ENCODE measurements at regions not wholly inside any gene's neighbourhood (a gene's known extent, or its start where the extent isn't known, plus 50 kb on each side); places are given as distances from the start of the nearest gene placed in this dataset.

GRCh38 chr13:105016266-105016665 is 1519.2 kb downstream of the EFNB2 start:
- ATAC-seq (no peak), DNase-seq (no peak)
- intact Hi-C loops (cut with DNase I): no loop called here

GRCh38 chr13:105008604-105009003 is 1526.9 kb downstream of the EFNB2 start:
- intact Hi-C loops (cut with DNase I): no loop called here
- ATAC-seq (no peak), DNase-seq (no peak)

GRCh38 chr13:105007166-105007808 is 1528.2 kb downstream of the EFNB2 start:
- no peak for ATAC-seq
- DNase-seq: no peak
- intact Hi-C loops (cut with DNase I): no loop called here

GRCh38 chr13:104996022-104996421 is 1539.4 kb downstream of the EFNB2 start:
- intact Hi-C loops (cut with DNase I): no loop called here
- no peak for ATAC-seq
- no peak for DNase-seq

GRCh38 chr13:104993708-104994107 is 1541.8 kb downstream of the EFNB2 start:
- intact Hi-C loops (cut with DNase I): no loop called here
- no peak for ATAC-seq
- DNase-seq: no peak

GRCh38 chr13:104987621-104988020 is 1547.8 kb downstream of the EFNB2 start:
- intact Hi-C loops (cut with DNase I): no loop called here
- DNase-seq (no peak), ATAC-seq (no peak)

- peak; percentile 36 for DNase-seq
- intact Hi-C loops (cut with DNase I): no loop called here
- ATAC-seq: peak in 1 of 2 donors; percentile 68
These were observed 1551.1 kb downstream of the EFNB2 start for GRCh38 chr13:104984296-104984818.

- intact Hi-C loops (cut with DNase I): no loop called here
- ATAC-seq: no peak
- DNase-seq: no peak
These were observed 1551.9 kb downstream of the EFNB2 start for GRCh38 chr13:104983601-104984000.

- ATAC-seq: no peak
- DNase-seq: no peak
- intact Hi-C loops (cut with DNase I): no loop called here
These were observed 1554.9 kb downstream of the EFNB2 start for GRCh38 chr13:104980586-104980985.

- no peak for ATAC-seq
- no peak for DNase-seq
- intact Hi-C loops (cut with DNase I): no loop called here
These were observed 1556.0 kb downstream of the EFNB2 start for GRCh38 chr13:104979281-104980030.

- intact Hi-C loops (cut with DNase I): no loop called here
- no peak for ATAC-seq
- DNase-seq: no peak
These were observed 1558.5 kb downstream of the EFNB2 start for GRCh38 chr13:104976986-104977385.

- intact Hi-C loops (cut with DNase I): no loop called here
These were observed 1560.2 kb downstream of the EFNB2 start for GRCh38 chr13:104975272-104975671.

GRCh38 chr13:104968876-104969275 is 1566.6 kb downstream of the EFNB2 start:
- intact Hi-C loops (cut with DNase I): no loop called here
- DNase-seq (no peak), ATAC-seq (no peak)

More at GRCh38 chr13:104975272-104975671, 1560.2 kb downstream of the EFNB2 start:
- ATAC-seq (no peak), DNase-seq (no peak)

- ATAC-seq: no peak
- intact Hi-C loops (cut with DNase I): no loop called here
- DNase-seq: no peak
These were observed 1567.4 kb downstream of the EFNB2 start for GRCh38 chr13:104967836-104968630.

- DNase-seq (no peak), ATAC-seq (no peak)
- intact Hi-C loops (cut with DNase I): no loop called here
These were observed 1568.1 kb downstream of the EFNB2 start for GRCh38 chr13:104967376-104967775.

GRCh38 chr13:104962411-104962810 is 1573.1 kb downstream of the EFNB2 start:
- ATAC-seq: no peak
- intact Hi-C loops (cut with DNase I): no loop called here
- DNase-seq: no peak

GRCh38 chr13:104961246-104961645 is 1574.2 kb downstream of the EFNB2 start:
- ATAC-seq (no peak), DNase-seq (no peak)
- intact Hi-C loops (cut with DNase I): no loop called here

GRCh38 chr13:104954210-104954609 is 1581.3 kb downstream of the EFNB2 start:
- ATAC-seq: no peak
- intact Hi-C loops (cut with DNase I): no loop called here
- DNase-seq: no peak

- ATAC-seq (no peak), DNase-seq (no peak)
- intact Hi-C loops (cut with DNase I): no loop called here
These were observed 1581.9 kb downstream of the EFNB2 start for GRCh38 chr13:104953588-104953987.

Measured in left cardiac atrium (tissue), 4 donors.